Left renal pelvis (tissue), 4 donors: ENCODE measurements at regions not wholly inside any gene's neighbourhood (a gene's known extent, or its start where the extent isn't known, plus 50 kb on each side); places are given as distances from the start of the nearest gene placed in this dataset.

Experiments
- DNase-seq, 4 donors: peaks; one replicate each; pipeline ENCODE4 v3.0.0-alpha.2; 2013; ENCODE audit warnings: low read depth in 4 of 4, low spot score in 3 of 4

GRCh38 chr20:21583486-21584168 is 69.8 kb upstream of the NKX2-2 start:
- DNase-seq: no peak

- DNase-seq: no peak
Measured at GRCh38 chr20:21577551-21577950, 63.7 kb upstream of the NKX2-2 start.

GRCh38 chr20:21575981-21576740 is 62.3 kb upstream of the NKX2-2 start:
- no peak for DNase-seq

GRCh38 chr20:21575167-21575566 is 61.3 kb upstream of the NKX2-2 start:
- no peak for DNase-seq

- no peak for DNase-seq
Measured at GRCh38 chr20:21574443-21574842, 60.6 kb upstream of the NKX2-2 start.

- DNase-seq: no peak
Measured at GRCh38 chr20:21573259-21573658, 59.4 kb upstream of the NKX2-2 start.

- no peak for DNase-seq
Measured at GRCh38 chr20:21571841-21572690, 58.2 kb upstream of the NKX2-2 start.

- no peak for DNase-seq
Measured at GRCh38 chr20:21570285-21570992, 56.6 kb upstream of the NKX2-2 start.

GRCh38 chr20:21569586-21569985 is 55.7 kb upstream of the NKX2-2 start:
- no peak for DNase-seq

- peak in 1 of 4 donors; percentile 29 for DNase-seq
Measured at GRCh38 chr20:21564127-21564773, 50.4 kb upstream of the NKX2-2 start.
